Activated T-cell treated with anti-CD3 and anti-CD28 coated beads for 1 hour (primary cell): ENCODE measurements at regions not wholly inside any gene's neighbourhood (a gene's known extent, or its start where the extent isn't known, plus 50 kb on each side); places are given as distances from the start of the nearest gene placed in this dataset.

Experiments used
- DNase-seq: peaks from one replicate; pipeline ENCODE4 v3.0.0-alpha.2; 2020; ENCODE audit warnings: low read depth

DNA sequence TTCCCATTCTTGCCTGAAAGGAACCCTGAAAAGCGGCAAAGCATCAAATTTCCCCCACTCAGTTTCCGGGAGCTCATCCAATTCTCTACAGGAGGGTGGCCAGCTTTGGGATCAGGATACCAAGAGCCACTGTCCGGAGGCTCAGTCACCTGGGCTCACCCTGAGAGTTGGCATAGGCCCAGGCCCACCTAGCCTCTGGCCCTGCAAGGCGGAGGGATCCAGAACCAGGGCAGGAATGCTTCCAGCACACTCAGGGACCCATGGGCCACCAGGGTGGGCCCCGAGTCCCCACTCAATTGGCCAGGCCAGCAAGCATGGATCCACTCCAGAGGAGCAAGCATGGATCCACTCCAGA is 432.9 kb upstream of the MYT1L start:
- no peak for DNase-seq

- DNase-seq, result no peak
Observed at GRCh38 chr2:2763351-2764000, 432.4 kb upstream of the MYT1L start.

- no peak for DNase-seq
Observed at GRCh38 chr2:2762913-2763312, 431.8 kb upstream of the MYT1L start.

- DNase-seq, result no peak
Observed at GRCh38 chr2:2762166-2762908, 431.3 kb upstream of the MYT1L start.

DNA sequence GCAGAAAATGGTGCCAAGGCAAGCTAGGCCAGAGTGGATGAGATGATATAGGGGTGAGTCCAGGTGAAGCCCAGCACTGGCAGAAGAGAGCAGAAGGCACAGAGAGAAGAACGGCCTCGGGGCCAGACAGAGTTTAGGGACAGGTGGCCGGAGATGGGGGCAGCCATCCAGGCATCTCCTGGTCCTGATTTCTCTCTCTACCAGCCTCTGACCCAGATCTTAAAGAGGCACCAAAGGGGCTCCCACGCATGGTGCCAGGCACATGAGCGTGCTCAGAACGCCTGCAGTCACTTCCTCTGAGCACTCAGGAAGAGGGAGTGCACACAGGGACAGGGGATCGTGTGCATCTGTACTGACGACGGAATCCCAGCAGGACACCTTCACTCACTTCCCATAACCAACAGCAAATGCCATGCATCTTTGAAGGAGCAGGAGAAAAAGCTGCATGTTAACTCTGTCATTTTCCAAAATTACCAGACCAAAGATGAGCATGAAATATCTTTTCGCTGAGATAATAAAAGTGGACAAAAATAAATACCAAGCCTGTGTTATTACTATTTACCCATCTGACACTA is 427.8 kb upstream of the MYT1L start:
- no peak for DNase-seq

GRCh38 chr2:2757764-2758163 is 426.7 kb upstream of the MYT1L start:
- no peak for DNase-seq

GRCh38 chr2:2756886-2757285 is 425.8 kb upstream of the MYT1L start:
- no peak for DNase-seq

DNA sequence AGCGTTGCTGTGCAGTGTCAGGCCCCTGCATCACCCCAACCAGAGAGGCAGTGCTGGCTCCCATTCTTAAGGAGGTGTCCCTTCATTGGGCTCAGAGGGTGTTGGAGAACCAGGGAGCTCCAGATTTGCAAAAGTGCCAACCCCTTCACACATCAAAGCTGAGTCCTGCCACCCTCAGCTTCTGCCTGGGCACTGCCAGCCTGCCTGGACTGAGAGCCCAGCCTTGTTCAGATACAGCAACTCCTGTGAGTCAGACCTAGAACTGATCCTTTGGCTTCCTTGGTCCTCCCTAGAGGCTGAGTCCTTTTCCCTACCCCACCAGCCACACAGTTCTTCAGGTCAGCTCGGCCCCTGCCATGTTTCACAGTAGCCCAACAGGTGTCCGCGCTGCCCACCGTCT is 424.9 kb upstream of the MYT1L start:
- no peak for DNase-seq

GRCh38 chr2:2754940-2755339 is 423.9 kb upstream of the MYT1L start:
- no peak for DNase-seq

GRCh38 chr2:2751715-2752315 is 420.7 kb upstream of the MYT1L start:
- DNase-seq, result no peak

DNA sequence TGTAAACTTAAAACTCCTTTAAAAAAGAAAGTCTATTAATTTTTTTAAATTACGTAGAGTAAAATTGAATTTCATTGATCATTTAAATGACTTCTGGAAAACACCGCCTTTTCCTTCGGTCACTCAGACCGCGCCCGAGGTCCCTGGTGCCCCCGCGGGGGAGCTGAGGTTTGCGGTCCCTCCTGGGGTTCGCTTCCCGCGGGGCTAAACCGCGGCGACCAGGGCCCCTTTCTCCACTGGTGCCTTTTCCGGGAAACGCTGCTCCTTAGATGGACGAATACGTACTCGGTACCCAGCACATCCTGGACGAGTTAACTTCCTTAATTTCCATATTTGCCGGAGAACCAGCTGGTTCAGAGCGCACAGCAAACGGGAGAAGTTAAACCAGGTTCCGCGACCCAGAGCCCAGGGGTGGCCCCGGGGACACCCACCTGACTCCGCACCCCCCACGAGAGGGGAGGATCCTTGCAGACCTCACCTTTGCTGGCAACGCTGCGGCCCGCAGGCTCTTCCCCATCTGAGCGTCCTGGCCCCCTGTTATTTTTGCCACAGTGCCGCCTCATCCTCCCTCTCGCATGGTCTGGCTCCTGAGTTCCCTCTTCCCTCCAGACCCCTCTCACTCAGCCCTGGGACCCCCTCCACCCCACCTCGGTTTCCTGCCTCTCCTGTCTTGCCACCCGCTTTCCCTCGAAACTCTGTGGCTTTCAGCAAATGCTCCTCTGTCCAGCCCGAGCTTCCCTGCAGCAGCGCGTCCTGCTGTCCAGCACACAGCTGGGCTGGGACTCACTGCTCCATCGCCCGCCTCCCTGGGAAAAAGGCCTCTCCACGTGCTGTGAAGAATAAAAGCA is 420.0 kb upstream of the MYT1L start:
- DNase-seq, result no peak

- no peak for DNase-seq
Observed at GRCh38 chr2:2749206-2749598, 418.1 kb upstream of the MYT1L start.

GRCh38 chr2:2748399-2749205 is 417.5 kb upstream of the MYT1L start:
- DNase-seq, result no peak

GRCh38 chr2:2747797-2748301 is 416.8 kb upstream of the MYT1L start:
- no peak for DNase-seq

- no peak for DNase-seq
Observed at GRCh38 chr2:2746731-2747130, 415.7 kb upstream of the MYT1L start.

GRCh38 chr2:2744958-2745715 is 414.1 kb upstream of the MYT1L start:
- no peak for DNase-seq

DNA sequence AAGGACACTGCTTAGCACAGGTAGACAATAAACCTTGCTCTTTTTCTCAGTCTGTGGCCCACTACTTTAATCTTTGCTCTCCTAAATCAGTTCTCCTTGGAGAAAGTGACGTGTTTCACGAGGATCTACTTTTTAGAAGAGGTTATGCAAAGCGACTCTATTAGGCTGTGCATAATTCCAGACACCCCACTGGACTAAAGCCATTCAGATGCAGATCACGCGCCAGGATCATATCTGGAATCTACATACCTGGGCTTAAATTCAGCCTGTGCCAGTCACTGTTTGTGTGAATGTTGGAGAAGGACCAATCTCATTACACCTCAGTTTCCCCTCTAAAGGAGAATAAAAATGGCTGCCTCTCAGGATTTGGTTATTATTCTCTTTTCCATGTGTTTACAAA is 413.0 kb upstream of the MYT1L start:
- no peak for DNase-seq

DNA sequence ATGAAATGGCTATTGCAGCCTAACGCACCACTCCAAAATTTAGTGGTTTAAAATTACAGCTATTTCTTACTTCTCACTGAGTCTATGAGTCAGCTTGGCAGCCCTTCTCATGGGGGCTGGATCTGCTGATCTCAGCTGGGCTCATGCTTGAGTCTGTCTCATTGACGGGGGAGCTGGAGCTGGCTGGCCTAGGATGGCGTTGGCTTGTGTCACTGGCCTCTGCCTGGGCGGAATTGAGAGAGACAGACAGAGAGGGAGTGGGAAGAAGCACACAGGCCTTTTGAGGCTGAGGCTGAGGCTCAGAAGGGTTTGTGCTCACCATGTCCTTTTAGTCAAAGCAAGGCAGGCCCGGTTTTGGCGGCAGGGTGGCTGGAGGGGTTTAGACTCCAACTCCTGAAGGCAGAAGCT is 412.1 kb upstream of the MYT1L start:
- no peak for DNase-seq

GRCh38 chr2:2742726-2743125 is 411.7 kb upstream of the MYT1L start:
- no peak for DNase-seq

- DNase-seq, result no peak
Observed at GRCh38 chr2:2740238-2740775, 409.2 kb upstream of the MYT1L start.
